ENCODE measurements at regions not wholly inside any gene's neighbourhood (a gene's known extent, or its start where the extent isn't known, plus 50 kb on each side); places are given as distances from the start of the nearest gene placed in this dataset.

GRCh38 chr12:24664161-24664880, 284.6 kb downstream of the BCAT1 start:
- TF ChIP-seq CTCF (IDR thresholded peaks at IDR 0.05) (no peak), POLR2A (IDR thresholded peaks at IDR 0.05) (no peak)
